Neuron (in vitro differentiated cells): ENCODE measurements at regions not wholly inside any gene's neighbourhood (a gene's known extent, or its start where the extent isn't known, plus 50 kb on each side); places are given as distances from the start of the nearest gene placed in this dataset.
"Not testable (repeated sequence)": the region's sequence is repeated elsewhere in the genome, so short reads cannot be mapped to it uniquely, and the experiment has no call there.

ENCODE experiments used
- H2AFZ ChIP-seq: one replicate; pipeline ENCODE4 v1.6.1; 2013; ENCODE audit warnings: low read depth, mild to moderate bottlenecking, inconsistent platforms, low read length, moderate library complexity
- H3K27me3 ChIP-seq: one replicate; pipeline ENCODE4 v1.6.1; 2013; ENCODE audit warnings: low read length; ENCODE audit not compliant: insufficient read depth
- H3K36me3 ChIP-seq: one replicate; pipeline ENCODE4 v1.6.1; 2013; ENCODE audit warnings: low read length; ENCODE audit not compliant: insufficient read depth
- H3K4me1 ChIP-seq: one replicate; pipeline ENCODE4 v1.6.1; 2013; ENCODE audit warnings: low read length; ENCODE audit not compliant: insufficient read depth
- H3K4me3 ChIP-seq: 2 replicates; pipeline ENCODE4 v1.5.1; 2013; ENCODE audit warnings: mild to moderate bottlenecking, low read length, moderate library complexity
- H3K9me3 ChIP-seq: one replicate; pipeline ENCODE4 v1.6.1; 2013; ENCODE audit warnings: low read length

DNA sequence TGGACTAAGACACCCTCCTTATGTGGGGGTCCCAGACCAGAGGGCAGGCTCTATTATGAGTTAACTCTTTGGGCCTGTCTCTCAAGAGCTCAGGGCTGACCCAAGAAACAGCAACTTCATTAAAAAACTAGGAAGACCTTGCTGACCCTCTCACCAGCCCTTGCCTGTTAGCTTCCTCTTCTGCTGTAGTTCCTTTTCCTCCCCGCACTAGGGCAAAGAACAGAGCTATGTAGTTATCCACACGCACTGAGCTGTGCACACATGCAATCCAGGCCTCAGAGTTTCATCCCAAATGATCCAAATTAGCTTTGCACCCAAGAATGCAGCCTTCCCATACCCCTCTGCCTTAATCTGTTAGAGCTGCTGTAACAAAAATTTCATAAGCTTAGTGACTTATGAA, 539.6 kb upstream of the CADM1 start:
- Histone ChIP-seq H3K4me3 (no peak overlapping the region), H3K27me3 (no peaks in the 10 kb centered on the region), H3K36me3 (no peaks in the 10 kb centered on the region), H3K9me3 (no peaks in the 10 kb centered on the region), H2AFZ (no peak overlapping the region), H3K4me1 (no peaks in the 10 kb centered on the region)

DNA sequence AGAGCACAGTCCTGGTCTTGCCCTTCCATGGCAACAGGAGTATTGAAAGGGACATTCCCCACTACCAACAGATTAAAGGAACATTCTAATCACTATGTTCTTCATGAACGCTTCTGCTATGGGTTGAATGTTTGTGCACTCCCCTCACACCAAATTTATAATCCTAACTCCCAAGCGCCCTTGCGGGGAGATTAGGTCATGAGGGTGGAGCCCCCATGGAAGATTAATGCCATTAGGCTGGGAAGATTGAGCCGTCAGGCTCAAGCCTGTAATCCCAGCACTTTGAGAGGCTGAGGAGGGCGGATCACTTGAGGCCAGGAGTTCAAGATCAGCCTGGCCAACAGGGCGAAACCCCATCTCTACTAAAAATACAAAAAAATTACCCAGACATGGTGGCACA, 538.8 kb upstream of the CADM1 start:
- not testable (repeated sequence) for H3K9me3 ChIP-seq, H3K4me1 ChIP-seq, H2AFZ ChIP-seq, H3K4me3 ChIP-seq, H3K36me3 ChIP-seq, H3K27me3 ChIP-seq

DNA sequence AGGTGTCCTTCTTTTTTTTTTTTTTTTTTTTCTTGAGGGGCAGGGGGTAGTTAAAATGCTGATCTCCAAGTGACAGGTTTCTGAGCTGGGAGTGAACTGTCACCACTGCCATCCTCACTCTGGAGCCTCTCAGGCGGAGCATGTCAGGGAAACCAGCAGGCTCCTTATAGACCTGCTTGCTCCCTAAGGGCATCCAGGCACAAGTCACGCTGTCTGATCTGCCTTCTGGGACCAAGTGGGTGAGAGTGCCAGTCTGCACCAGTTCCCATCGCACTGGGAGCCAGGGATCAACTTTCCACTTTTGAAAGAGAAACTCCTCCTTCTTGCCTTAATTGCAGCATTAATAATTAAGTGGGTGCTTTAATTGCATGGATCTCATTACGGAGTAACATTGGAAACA, 537.9 kb upstream of the CADM1 start:
- no peak overlapping the region for H2AFZ ChIP-seq
- H3K36me3 ChIP-seq = no peaks in the 10 kb centered on the region
- no peak overlapping the region for H3K4me3 ChIP-seq
- H3K9me3 ChIP-seq = no peaks in the 10 kb centered on the region
- no peaks in the 10 kb centered on the region for H3K4me1 ChIP-seq
- no peaks in the 10 kb centered on the region for H3K27me3 ChIP-seq

DNA sequence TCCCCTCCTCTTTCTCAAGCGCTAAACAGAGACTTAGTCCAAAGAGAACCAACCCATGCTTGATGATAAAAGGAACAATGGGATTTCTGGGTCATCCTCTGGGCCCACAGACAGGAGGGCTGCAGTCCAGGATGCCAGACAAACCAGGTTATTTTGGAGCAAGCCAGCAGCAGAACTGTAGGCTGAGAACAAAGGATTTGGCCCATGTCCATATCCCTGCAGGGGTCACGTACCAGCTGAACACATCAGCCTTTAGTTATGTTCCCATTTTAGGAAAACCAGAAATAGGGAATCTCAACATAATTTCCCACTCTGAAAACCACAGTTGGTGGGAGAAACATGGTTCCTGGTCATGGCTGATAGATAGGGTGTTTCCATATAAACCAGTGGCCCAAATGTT, 533.6 kb upstream of the CADM1 start:
- H3K36me3 ChIP-seq = no peaks in the 10 kb centered on the region
- H2AFZ ChIP-seq = no peak overlapping the region
- no peaks in the 10 kb centered on the region for H3K4me1 ChIP-seq
- H3K9me3 ChIP-seq = no peaks in the 10 kb centered on the region
- no peak overlapping the region for H3K4me3 ChIP-seq
- H3K27me3 ChIP-seq = no peaks in the 10 kb centered on the region

DNA sequence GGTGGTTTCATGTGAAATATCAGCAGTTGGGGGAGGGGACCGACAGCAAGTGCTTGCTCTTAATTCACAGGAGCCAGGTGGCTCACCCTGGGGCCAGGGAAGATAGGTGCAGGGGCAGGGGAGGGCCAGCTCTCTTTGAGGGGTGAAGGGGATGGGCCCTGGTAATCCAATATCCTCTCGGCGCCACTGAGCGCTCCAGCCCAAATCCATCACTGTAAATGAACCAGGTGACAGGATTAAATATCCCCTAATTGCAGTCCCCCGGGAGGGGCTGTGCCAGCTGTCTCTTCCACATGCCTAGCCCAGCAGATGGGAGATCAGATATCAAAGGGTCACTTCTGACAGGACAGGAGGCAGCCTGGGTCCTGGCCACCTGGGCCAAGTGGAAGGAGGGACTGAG, 531.8 kb upstream of the CADM1 start:
- no peaks in the 10 kb centered on the region for H3K4me1 ChIP-seq
- H3K36me3 ChIP-seq = no peaks in the 10 kb centered on the region
- no peaks in the 10 kb centered on the region for H3K27me3 ChIP-seq
- no peak overlapping the region for H3K4me3 ChIP-seq
- H2AFZ ChIP-seq = no peak overlapping the region
- H3K9me3 ChIP-seq = no peaks in the 10 kb centered on the region

DNA sequence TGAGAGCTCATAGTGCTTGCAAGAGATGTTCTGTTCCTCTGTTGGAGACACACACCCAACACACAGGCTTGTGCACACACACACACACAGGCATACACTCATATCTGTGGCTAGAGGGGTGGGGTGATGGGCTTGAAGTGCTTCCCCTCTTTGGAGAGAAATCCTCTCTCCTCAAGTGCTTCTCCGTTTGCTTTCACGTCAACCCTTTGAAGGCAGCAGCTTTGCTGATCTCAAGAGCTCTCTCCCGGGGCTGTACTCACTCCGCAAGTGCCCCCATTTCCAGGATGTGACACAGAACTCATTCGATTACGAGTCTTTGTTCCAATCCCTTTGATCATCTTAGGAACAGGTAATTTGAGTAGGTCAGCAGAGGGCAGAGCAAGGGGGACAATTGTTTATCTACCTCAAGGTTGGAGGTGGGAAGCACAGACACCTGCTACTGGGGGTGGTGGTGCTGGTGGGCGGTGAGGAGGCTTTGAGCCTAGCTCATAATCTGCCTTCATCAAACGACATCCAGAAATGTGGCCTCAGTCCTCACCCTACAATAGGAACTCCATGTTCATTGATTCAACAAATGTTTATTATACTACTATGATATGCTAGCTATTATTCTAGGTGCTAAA, 529.8 kb upstream of the CADM1 start:
- Histone ChIP-seq H3K9me3 (no peaks in the 10 kb centered on the region), H3K36me3 (no peaks in the 10 kb centered on the region), H3K4me3 (no peak overlapping the region), H3K27me3 (no peaks in the 10 kb centered on the region), H2AFZ (no peak overlapping the region), H3K4me1 (no peaks in the 10 kb centered on the region)

DNA sequence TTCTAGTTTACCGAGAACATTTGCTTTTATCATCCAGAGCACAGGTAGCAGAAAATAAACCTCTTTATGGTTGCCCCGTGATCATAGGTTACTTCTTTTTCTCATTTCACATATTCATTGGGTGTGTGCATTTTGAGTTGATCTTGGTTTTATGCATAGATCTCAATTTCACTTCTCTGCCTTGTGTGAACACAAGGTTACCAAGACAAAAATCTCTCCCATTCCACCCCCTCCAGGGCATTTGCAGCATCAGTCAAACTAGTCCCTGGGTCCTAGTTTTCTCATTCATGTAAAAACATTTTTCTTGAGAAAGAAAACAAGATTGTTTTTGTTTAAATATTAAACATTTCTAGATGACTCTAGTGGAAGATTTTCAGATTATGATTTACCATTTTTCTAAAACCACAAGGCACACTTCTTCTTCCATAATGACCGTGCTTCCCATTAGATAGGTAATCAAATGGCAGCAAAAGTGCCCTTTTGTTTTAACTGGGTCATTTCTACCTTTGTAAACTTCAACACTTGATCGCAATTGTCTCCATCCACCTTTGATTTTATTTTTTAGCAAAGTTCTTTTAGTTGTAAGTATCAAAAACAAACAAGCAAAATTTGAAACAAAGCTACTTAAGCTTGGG, 526.6 kb upstream of the CADM1 start:
- Histone ChIP-seq H3K27me3 (no peaks in the 10 kb centered on the region), H3K4me1 (no peaks in the 10 kb centered on the region), H3K9me3 (no peaks in the 10 kb centered on the region), H3K36me3 (no peaks in the 10 kb centered on the region), H3K4me3 (no peak overlapping the region), H2AFZ (no peak overlapping the region)

DNA sequence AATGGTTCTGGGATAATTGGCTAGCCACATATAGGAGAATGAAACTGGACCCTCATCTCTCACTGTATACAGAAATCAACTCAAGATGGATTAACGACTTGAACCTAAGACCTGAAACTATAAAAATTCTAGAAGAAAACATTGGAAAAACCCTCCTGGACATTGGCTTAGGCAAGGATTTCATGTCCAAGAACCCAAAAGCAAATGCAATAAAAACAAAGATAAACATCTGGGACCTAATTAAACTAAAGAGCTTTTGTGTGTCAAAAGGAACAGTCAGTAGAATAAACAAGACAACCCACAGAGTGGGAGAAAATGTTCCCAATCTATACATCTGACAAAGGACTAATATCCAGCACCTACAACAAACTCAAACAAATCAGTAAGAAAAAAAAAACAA, 524.3 kb upstream of the CADM1 start:
- H3K4me1 ChIP-seq, H3K27me3 ChIP-seq, H2AFZ ChIP-seq, H3K36me3 ChIP-seq, H3K9me3 ChIP-seq, H3K4me3 ChIP-seq: not testable (repeated sequence)

DNA sequence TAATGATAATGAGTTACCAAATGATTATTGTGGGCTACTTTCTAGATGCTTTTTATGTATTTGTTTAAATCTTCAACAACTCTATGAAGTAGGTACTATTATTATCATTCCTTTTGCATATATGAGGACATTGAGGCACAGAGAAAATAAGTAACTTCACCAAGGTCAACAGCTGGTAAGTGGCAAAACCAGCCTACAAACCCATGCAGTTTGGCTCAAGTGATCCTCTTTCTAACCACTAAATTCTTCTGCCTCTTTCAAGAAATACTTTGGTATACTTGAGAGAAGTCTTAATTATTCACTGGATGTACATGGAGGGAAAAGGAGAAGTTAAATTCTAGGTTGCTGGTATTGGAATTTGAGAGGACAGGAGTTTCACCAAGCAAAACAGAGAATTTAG, 495.2 kb upstream of the CADM1 start:
- no peaks in the 10 kb centered on the region for H3K9me3 ChIP-seq
- no peak overlapping the region for H3K4me3 ChIP-seq
- H3K4me1 ChIP-seq = no peaks in the 10 kb centered on the region
- no peak overlapping the region for H2AFZ ChIP-seq
- H3K36me3 ChIP-seq = no peaks in the 10 kb centered on the region
- no peaks in the 10 kb centered on the region for H3K27me3 ChIP-seq

DNA sequence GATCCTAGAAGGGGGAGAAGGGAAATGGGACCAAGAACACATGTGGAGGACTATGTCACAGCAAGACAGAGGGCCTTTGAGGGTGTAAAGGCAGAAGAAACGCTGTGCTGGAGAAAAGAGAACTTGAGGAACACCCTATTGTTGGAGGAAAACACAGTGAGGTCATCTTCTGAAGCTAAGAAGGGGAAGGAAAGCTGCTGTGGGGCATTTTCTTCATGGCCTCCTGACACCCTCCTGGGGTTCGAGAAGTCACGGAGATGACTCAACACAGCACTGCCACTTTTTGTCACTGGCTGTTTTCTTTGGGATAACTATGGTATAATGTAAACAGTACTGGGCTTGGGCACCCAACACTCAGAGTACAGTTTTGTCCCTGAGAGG, 492.6 kb upstream of the CADM1 start:
- no peaks in the 10 kb centered on the region for H3K9me3 ChIP-seq
- no peak overlapping the region for H2AFZ ChIP-seq
- H3K36me3 ChIP-seq = no peaks in the 10 kb centered on the region
- H3K27me3 ChIP-seq = no peaks in the 10 kb centered on the region
- no peak overlapping the region for H3K4me3 ChIP-seq
- peaks cover 4% of the 10 kb centered on the region for H3K4me1 ChIP-seq

DNA sequence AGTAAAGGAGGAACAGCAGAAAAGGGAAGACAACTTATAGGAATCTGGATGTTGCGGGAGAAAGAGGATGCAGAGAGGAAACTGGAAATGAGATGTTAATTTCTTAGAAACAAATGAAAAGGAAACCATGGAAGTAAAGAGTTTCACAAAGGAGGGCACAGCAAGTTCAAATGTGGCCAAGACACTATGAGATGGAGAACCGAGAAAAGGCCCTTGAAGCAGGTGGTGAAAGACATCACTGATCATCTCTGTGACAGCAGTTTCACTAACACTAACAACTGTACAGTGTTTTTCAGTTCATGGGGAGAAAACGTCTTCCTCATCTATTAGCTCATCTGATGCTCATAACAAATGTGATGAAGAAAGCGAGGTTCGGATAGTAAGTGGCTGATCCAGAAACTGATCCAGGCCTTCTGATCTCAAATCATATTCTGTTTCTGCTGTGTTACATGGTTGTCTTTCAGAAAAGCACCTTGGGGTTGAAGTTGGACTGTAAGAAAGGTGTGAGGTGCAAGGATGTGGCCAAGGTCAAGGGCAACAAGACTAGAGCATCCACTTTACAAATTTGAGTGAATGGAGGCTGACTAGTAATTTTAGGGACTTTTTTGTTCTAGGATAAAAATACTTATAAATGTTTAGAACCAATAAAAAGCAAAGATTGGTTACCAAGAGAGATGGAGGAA, 492.1 kb upstream of the CADM1 start:
- Histone ChIP-seq H3K4me3 (no peak overlapping the region), H3K27me3 (no peaks in the 10 kb centered on the region), H2AFZ (no peak overlapping the region), H3K9me3 (no peaks in the 10 kb centered on the region), H3K36me3 (no peaks in the 10 kb centered on the region), H3K4me1 (peaks cover 4% of the 10 kb centered on the region)

DNA sequence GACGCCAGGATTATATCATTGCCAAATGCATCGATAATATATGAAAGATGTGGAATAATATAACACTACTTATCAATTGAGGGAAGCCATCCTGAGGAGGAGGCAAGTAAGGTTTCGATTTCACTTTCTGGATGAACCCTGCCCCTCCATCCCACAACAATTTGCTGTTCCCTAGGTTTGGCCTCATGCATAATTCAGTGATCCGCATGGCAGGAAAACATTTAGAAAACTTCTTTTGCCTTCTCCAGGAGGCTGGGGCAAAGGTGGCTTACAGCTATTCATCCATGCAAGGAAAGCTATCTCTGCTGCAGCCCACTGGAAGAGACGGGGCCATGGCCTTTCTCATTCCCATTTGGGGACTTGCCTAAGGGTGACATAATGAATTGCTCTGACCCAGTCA, 489.4 kb upstream of the CADM1 start:
- H3K9me3 ChIP-seq = no peaks in the 10 kb centered on the region
- H3K36me3 ChIP-seq = no peaks in the 10 kb centered on the region
- H3K4me1 ChIP-seq = peaks cover 4% of the 10 kb centered on the region
- H3K27me3 ChIP-seq = no peaks in the 10 kb centered on the region
- no peak overlapping the region for H2AFZ ChIP-seq
- H3K4me3 ChIP-seq = no peak overlapping the region

DNA sequence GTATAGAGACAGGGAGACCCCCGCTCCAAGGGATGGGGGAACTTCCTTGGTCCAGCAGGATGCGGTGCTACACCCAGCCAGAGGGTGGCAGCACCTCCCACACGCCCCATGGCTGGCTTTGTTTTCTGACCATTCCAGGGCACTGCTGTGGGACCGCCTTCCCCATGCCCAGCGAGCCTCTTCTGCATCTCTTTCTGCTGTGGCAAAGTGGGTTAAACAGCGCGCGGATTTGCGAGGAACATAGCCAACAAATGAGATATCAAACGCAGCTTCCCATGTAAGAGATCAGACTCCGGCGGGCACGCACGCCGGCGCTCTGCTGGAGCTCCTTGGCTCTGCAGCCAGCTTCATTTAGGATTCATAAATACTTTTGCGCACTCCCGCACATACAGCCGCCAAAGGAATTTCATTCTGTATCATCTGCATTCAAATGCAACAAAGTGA, 485.8 kb upstream of the CADM1 start:
- H3K4me3 ChIP-seq = no peak overlapping the region
- no peaks in the 10 kb centered on the region for H3K27me3 ChIP-seq
- no peaks in the 10 kb centered on the region for H3K36me3 ChIP-seq
- peaks cover 4% of the 10 kb centered on the region for H3K4me1 ChIP-seq
- no peak overlapping the region for H2AFZ ChIP-seq
- no peaks in the 10 kb centered on the region for H3K9me3 ChIP-seq

DNA sequence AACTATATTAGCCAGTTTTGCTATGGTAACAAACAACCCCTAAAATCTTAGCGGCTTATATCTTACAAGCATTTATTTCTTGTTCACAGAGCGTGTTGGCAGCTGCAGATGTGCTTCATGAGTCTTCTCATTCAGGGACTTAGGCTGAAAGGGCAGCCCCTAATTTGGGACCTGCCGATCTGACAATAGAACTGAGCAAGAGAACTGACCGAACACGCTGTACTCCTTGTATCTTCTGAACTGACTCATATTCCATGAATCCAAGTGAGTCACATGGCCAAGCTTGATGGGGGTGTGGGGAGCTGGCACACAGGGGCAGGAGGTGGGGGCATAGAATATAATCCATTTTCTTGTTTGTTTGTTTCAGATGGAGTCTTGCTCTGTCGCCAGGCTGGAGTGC, 481.7 kb upstream of the CADM1 start:
- Histone ChIP-seq H3K36me3 (no peaks in the 10 kb centered on the region), H2AFZ (no peak overlapping the region), H3K4me3 (no peak overlapping the region)

More for the DNA sequence above, 481.7 kb upstream of the CADM1 start:
- Histone ChIP-seq H3K9me3 (no peaks in the 10 kb centered on the region), H3K4me1 (peaks cover 15% of the 10 kb centered on the region), H3K27me3 (no peaks in the 10 kb centered on the region)
